GM21526 (cell line): ENCODE measurements at regions not wholly inside any gene's neighbourhood (a gene's known extent, or its start where the extent isn't known, plus 50 kb on each side); places are given as distances from the start of the nearest gene placed in this dataset.

Source experiments
- ATAC-seq: cut with Tn5 transposase; IDR thresholded peaks from one replicate; pipeline ENCODE4 v1.9.1; 2021; ENCODE audit warnings: moderate library complexity; ENCODE audit not compliant: unreplicated experiment, low FRiP score

DNA sequence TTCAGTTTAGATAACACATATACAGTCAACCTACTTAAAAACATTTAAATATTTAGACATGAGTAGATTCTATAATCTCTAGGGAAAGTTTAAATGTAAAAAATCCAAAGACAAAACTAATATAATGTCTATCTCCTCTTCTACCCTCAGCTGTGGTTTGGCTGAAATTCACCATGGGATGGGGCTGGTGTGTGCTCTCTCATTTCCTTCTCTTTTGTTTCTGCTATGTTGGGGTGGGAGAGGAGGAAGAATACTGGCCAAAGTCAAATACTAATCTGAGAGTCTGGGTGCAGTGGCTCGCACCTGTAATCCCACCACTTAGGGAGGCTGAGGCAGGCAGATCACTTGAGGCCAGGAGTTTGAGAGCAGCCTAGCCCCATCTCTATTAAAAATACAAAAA, 1673.9 kb upstream of the SEL1L start:
- ATAC-seq = no peak

DNA sequence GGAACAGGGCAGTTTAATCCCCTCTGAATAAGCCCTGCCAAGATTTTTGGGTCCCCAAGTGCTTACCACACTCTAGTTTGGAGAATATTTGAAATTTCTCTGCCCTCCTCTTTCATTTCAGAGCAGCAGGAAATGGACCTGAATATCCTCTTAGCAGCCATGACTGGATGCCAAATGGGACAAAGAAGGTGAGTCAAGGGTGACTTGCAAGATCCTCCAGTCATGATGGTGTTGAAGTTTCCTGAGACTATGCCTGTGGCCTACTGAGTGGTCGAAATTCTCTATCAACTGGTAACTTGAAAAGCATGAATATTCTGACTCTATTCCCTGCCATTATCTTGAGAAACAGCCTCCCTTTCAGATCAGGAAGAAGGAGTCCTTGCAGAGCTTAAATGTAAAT, 1674.7 kb upstream of the SEL1L start:
- ATAC-seq = no peak

DNA sequence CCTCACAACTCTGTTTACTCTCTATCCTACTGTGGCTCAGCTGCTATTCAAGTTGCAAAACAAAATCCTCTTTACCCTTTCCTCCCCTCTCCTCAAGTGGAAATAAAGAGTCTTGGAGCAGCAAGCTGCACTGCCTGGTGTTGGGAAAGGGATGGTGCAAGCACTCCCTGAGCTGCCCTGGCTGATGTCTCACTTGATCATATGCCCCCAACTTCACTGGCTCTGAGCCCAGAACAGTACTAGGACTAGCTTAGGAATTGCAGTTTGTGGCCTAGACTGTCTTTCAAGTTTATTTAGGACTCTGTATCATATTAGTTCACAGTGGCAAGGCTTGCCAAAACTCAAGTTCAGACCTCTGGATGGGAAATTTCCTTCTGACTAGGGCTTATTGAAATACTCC, 1683.8 kb upstream of the SEL1L start:
- ATAC-seq = no peak

DNA sequence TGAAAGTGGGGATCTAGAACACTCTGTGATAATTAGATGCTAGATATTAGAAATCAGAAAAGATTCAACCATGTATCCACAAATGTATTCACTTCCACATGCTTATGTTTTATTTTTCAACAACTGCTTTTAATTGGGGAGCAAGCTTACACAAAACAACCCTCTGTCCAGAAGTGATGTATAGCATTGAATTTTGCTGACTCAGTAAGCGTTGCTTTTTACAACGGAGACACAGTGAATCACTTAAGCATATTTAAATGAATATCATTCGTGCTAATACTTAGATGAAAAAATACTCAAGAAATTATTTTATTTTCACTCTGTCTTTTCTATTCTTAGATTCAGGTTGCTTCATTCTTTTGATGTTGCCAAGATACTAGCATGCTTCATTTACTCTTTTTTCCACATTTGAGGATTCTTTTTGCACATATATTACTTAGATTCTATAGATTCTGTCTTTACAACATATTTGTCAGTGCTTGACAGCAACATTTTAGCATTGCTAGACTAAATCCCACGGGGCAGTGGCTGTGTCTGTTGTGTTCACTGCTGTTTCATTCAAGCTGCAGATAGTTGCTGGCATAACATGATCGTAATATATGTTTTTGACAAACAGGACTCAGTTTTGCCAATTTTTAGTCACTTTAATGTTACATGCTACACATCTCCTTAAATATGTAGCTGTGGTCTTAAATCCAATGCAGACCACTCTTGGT, 1714.4 kb upstream of the SEL1L start:
- no peak for ATAC-seq

DNA sequence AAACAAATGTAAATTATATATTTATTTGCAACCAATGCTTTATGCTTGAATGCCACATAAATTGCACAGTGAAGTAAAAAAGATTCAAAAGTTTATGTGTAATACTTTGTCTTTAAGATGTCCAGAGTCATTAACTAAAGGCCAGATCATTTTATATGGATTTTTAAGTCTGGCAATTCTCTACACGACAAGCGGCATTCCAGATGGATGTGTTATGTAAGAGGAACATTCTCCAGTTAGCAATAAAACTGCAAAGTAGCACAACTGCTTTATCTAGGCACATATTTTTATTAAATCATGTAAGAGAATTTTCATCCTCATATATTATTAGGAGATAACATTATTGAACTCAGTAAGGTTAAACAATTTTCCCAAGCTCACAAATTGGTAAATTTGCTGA, 1717.7 kb upstream of the SEL1L start:
- no peak for ATAC-seq

DNA sequence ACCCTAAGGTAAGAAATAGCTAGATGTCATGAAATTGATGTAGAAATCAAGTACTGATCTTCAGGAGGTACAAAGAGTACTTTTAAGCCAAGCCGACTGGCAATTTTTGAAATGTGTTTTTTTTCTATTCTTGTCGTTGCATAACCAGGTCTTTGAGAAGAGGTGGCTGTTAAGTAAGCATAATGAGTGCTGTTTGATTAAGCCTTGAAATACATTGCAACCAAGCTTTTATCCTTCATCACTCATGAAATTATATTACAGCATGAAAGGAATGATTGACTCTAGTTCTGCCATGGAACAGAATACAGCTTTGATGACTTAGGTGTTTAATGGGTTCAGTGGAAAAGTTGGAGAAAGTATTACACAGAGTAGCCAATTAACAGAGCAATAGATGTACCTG, 1720.2 kb upstream of the SEL1L start:
- ATAC-seq = no peak

DNA sequence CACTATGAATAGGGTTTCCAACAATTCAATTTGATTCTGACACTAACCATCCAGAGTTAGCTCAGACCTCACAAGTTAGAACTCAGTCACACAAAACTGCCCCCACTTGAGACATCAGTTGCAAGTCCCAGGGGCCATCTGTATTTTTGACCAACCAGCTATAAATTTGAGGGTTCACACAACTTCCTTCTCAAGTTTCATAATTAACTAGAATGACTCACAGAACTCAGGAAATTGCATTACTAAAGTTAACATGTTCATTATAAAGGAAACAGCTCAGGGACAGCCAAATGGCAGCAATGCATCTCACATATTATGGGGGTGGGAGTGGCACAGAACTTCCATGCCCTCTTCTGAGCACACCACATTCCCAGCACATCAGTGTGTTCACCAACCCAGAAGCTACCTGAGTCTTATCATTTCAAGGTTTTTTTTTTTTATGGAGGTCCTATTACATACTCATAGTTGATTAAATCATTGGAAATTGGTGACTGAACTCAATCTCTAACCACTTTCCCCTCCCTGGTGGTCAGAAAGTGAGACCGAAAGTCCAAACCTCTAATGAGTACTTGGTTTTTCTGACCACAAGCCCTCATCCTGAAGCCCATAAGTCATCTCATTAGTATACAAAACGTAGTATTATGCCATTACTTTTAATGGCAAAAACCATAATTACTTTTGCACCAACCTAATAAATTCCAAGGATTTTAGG, 1721.5 kb upstream of the SEL1L start:
- no peak for ATAC-seq

DNA sequence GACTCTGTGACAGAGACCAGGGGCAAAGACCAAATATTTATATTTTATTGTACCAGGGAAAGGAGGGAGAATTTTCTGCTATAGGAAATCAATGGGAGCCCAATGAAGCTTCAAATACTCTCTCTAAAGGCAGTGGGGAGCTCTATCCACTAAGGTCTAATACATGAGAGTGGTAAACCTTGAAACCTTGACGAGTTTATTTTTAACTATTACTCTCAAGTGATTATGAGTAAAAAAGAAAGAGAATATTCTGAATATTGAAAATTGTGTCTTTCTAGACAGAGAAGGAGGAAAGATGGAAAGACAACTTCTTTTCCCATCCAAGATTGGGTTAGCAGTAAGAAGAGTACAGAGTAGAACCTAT, 1722.1 kb upstream of the SEL1L start:
- ATAC-seq = no peak

DNA sequence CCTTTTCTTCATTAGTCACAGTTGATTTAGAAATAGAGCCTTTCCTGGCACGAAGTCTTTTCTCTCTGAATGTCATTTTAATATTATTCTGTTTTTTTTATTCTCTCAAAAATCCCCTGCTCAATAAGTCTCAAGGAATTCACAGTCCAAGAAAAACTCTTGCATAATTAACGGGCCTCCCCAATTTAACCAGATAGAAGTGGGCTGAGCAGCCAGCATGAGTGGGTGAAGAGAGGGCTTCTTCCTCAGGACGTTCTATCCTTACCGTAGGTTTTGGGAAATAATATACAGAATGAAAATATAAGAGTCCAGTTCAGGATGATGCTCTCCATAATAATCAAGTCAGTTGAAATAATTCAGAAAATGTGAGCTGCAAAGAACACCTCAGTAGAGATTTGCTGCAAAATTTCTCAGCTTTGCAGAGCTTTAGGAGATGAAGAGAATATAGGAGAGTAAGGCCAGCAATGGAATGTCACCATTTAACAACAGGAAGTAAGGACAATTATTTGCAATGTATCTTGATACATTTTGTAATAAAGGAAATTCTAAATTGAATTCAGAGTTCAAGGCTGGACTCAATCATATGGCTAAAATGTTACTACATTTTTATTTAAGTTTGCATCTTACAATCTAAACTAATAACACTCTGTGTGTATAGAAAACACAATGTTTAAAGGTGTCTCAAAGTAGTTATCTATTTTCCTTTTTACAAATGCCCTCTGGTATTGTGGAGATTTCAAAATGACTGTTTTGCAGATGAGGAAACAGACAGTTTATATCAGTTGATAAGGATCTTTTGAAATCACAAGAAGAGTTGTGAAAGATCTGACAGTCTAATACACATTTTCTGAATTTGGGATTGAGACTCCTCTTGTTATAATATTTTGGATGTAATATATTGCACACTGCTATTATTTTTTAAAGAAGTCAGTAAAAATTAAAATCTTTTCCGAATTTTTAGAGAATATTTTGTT, 1724.1 kb upstream of the SEL1L start:
- ATAC-seq = no peak

DNA sequence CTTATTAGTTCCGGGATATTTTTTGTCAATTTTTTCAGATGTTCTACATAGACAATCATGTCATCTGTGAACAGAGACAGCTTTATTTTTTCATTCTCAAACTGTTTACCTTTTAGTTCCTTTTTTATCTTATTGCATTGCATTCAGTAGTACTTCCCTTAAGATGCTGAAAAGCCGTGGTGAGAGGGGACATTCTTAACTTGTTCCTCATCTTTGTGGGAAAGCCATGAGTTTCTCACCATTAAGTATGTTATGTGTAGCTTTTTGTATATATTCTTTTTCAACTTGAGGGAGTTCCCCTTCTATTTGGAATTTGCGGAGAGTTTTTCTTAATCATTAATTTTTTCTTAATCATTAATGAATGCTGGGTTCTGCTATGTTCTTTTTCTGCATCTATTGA, 1727.1 kb upstream of the SEL1L start:
- no peak for ATAC-seq

DNA sequence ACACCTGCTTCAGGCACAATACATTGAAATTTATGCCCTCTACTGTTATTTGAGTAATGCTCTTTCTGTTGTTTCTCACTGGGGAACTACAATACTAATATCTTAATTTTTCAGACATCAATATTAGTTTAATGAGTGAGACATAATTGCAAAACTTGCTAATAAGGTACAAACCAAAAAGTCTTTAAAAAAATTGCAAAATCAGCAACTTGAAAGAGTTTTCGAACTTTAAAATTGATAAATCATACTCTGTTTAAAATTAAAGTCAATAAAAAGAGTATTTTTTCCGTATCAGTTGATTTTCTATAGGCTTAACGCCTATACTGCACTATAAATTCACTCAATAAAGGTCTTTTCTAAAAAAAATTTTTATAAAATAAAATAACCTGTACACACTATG, 1735.9 kb upstream of the SEL1L start:
- ATAC-seq = no peak

DNA sequence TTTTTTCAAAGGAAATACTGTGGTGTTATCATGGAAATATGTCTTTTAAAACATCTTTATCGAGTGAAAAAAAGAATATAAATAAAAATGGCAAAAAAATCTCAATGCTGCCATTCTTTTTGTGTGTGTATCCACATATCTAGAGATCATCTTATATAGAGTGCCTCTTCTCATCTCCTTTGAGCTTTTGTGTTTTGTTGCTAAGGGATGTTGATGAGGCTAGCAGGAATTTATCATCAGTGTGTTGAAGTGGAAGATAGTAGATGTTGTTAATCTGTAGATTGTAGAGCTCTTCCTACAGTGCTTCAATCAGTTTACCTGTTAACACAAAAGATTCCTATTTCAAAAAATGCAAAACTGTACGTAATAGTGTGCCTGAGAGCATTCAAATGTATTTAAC, 1738.0 kb upstream of the SEL1L start:
- ATAC-seq = no peak

DNA sequence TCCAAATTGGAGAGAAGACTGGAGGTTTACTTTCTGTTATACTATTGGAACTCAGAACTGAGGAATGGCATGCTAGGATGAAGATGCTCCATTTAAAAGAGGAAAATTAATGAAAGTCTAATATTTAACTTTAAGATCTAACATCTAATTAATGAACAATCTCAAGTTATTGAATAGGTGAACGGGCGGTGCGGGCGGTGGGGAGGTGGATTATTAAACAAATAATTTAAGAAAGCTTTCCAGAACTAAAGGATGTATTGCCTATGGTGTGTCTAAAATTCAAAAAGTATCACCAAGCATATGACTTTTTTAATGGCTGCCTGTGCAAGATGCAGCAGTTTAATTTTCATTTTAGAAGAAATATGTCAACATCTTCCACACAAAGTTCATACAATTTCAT, 1747.1 kb upstream of the SEL1L start:
- no peak for ATAC-seq

DNA sequence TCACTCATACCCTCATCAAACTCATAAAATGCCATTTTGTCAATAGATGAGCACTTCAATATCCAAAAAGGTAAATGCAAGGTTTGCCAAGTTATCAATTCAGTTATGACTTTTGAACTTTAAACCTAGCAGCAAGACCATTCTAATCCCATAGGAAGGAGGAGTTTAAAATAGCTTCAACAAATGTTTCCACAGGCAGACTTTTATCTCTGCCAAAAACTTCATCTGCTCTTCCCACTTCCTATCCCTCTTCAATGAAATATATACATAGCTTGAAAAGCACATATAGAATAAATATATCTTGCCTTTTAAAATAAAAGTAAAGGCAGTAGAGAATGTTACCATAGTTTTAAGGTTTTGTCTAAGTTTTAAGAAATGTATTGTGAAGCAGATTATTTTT, 1749.1 kb upstream of the SEL1L start:
- no peak for ATAC-seq

DNA sequence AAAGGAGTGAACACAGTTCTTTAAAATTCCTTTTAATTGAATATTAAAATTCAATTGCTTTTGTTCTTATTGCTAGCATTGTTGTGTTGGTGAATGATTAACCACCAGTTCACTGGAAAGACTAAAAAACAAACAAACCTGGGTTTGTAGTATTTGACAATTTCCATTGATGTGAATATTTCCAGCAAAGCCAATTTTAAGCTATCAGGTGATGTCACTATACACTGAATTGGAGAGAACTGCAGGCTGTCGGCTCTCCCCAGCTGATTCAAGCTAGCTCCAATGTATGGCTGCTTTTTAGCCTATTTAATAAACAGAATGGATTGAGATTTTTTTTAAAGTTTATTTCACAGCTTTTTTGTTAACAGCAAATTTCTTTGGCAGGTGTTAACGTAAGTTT, 1753.6 kb upstream of the SEL1L start:
- no peak for ATAC-seq

DNA sequence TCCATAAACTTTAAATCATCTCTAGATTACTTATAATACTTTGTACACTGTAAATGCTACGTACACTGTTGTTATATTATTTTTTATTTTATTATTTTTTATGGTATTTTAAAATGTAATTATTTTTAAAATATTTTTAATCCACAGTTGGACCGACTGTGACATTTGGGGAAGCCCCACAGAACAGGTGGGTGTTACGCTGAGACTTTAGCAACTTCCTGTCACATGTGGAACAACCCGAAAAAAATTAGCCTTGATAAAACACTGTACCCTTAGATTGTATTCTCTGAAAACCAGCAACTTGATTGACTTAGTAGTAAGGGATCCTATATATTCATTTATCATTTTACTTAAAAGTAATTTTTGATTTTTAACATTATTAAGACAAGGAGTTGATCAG, 1755.7 kb upstream of the SEL1L start:
- ATAC-seq = no peak

DNA sequence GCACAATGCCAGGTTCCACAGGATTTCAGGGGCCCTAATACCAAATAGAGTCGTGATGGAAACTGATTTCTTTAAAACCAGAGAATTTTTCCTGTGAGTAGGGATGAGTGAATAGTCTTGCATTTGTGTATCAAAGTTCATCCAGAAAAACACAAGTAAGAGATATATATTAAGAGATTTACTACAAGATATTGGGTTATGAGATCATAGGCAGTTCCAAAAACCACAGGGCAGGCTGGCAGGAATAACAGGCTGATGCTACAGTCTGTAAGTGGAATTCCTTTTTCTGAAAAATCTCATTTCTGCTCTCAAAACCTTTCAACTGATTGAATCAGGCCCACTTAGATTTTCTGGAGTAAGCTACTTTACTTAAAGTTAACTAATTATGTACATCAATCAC, 1756.2 kb upstream of the SEL1L start:
- ATAC-seq = no peak

DNA sequence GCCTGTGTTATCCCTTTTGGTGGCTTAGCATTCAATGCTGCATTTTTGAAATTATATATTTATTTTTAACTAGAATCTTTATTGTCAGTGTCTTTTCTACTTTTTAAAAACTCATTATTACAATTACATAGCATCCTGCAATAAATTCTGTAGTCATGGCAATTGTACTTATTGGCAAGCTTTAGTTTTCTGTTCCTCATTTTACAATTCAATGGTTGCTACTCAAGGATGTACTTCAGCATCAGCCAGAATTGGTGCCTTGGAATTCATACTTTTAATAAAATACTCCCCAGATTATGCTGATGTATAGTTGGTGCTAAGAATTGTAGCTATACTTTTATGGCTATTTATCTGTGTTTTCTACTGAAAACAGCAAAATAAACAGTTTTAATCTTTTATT, 1756.8 kb upstream of the SEL1L start:
- no peak for ATAC-seq

DNA sequence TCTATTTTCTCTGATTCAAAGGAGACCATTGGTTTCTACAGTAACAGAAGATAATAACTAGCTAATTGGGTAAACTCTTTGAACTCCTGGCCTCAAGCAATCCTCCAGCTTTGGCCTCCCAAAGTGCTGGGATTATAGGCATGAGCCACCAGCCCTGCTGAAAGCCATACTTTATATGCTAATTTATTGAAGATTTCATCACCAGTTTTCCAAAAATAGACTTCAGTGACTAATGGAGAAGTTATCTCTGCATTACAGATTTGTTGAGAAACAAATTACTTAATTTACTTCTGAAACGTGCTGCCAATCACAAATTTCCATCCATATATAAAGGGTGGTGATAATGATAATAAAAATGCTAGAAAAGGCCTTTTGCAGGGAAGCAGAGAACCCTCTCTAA, 1758.1 kb upstream of the SEL1L start:
- no peak for ATAC-seq

DNA sequence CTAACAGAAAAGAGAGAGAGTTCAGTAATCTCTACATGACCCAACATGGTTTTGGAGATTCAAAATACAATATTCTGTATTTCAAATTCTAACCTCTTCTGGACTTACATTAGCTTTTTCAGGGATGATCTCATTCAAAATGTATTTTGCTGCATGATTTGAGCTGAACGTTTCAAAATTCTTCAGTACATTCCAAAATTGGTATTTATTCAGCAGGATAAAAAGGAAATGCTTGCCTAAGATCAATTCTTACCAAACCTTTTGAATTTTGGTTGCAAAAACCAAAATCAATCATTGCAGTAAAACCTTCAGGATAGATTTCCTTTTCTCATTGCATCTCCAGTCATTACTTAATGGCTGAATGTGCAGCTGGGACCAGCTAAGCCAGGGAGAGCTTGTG, 1761.3 kb upstream of the SEL1L start:
- ATAC-seq = no peak

DNA sequence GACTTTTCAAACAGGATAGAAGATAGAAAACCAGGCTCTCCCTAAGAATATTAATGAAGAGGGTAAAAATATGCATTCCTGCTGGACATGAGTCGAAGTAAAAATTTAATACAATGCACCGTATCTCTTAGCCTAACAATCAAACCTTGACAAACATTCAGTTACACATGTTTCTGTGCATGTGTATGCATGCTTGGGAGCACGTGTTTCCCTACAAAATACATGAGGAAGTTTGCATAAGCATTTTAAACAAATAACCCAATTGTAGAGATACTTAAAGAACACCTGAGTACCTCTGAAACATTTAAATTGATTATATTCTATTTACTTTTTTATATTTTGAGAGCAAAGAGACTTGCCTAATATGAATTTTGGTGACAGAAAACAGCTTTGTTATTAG, 1763.7 kb upstream of the SEL1L start:
- ATAC-seq = no peak
